ENCODE measurements at regions not wholly inside any gene's neighbourhood (a gene's known extent, or its start where the extent isn't known, plus 50 kb on each side); places are given as distances from the start of the nearest gene placed in this dataset.
"Not testable (repeated sequence)": the region's sequence is repeated elsewhere in the genome, so short reads cannot be mapped to it uniquely, and the experiment has no call there.

GRCh38 chrX:52263417-52263816 lies 78.7 kb downstream of the MAGED4 start:
- DNase-seq (ENCODE audit: low spot score), result no peak
- no peak overlapping the region for H2AFZ ChIP-seq
- no peak overlapping the region for H3K4me2 ChIP-seq
- H3K27me3 ChIP-seq, result no peaks in the 10 kb centered on the region
- no peaks in the 10 kb centered on the region for H3K9me2 ChIP-seq (replicated peaks; ENCODE audit: insufficient read depth)
- no peaks in the 10 kb centered on the region for H3K79me2 ChIP-seq
- TF ChIP-seq EZH2 (IDR thresholded peaks at IDR 0.05; ENCODE audit: borderline replicate concordance) (no peak), CTCF (IDR thresholded peaks at IDR 0.05; ENCODE audit: poor library complexity) (no peak), EZH2phosphoT487 (IDR thresholded peaks at IDR 0.05; ENCODE audit: low read depth, severe bottlenecking, unreplicated experiment) (no peak)
- no peaks in the 10 kb centered on the region for H3K4me1 ChIP-seq (ENCODE audit: insufficient read depth)
- no peak overlapping the region for H3K27ac ChIP-seq
- WGBS (ENCODE audit: low lambda C conversion rate, missing lambda C conversion rate), result 76% methylated on average over 5 of the region's 5 CpGs
- H3K36me3 ChIP-seq (replicated peaks; ENCODE audit: insufficient read depth, low read depth), result no peaks in the 10 kb centered on the region
- no peaks in the 10 kb centered on the region for H4K20me1 ChIP-seq (ENCODE audit: insufficient read depth, poor library complexity, severe bottlenecking)
- no peaks in the 10 kb centered on the region for H3K9me3 ChIP-seq (ENCODE audit: low read depth)
- no peak overlapping the region for H3K4me3 ChIP-seq

GRCh38 chrX:52265713-52266112 lies 81.0 kb downstream of the MAGED4 start:
- no peak for TF ChIP-seq EZH2 (IDR thresholded peaks at IDR 0.05; ENCODE audit: borderline replicate concordance)
- no peak for TF ChIP-seq EZH2phosphoT487 (IDR thresholded peaks at IDR 0.05; ENCODE audit: low read depth, severe bottlenecking, unreplicated experiment)
- no peak for TF ChIP-seq CTCF (IDR thresholded peaks at IDR 0.05; ENCODE audit: poor library complexity)
- Histone ChIP-seq H3K4me3 (no peak overlapping the region), H4K20me1 (ENCODE audit: insufficient read depth, poor library complexity, severe bottlenecking) (no peaks in the 10 kb centered on the region), H2AFZ (no peak overlapping the region), H3K9me2 (replicated peaks; ENCODE audit: insufficient read depth) (no peaks in the 10 kb centered on the region), H3K4me1 (ENCODE audit: insufficient read depth) (no peaks in the 10 kb centered on the region), H3K27ac (no peak overlapping the region), H3K36me3 (replicated peaks; ENCODE audit: insufficient read depth, low read depth) (no peaks in the 10 kb centered on the region), H3K79me2 (no peaks in the 10 kb centered on the region), H3K27me3 (no peaks in the 10 kb centered on the region), H3K9me3 (ENCODE audit: low read depth) (no peaks in the 10 kb centered on the region), H3K4me2 (no peak overlapping the region)
- DNase-seq (ENCODE audit: low spot score), result no peak
- WGBS (ENCODE audit: low lambda C conversion rate, missing lambda C conversion rate), result 65% methylated on average over 4 of the region's 4 CpGs

GRCh38 chrX:52268502-52268901 lies 83.8 kb downstream of the MAGED4 start:
- WGBS (ENCODE audit: low lambda C conversion rate, missing lambda C conversion rate), result 86% methylated on average over 1 of the region's 1 CpG
- not testable (repeated sequence) for H3K36me3 ChIP-seq (replicated peaks; ENCODE audit: insufficient read depth, low read depth); H3K4me3 ChIP-seq; H3K4me1 ChIP-seq (ENCODE audit: insufficient read depth); H3K27ac ChIP-seq; H3K9me3 ChIP-seq (ENCODE audit: low read depth); H4K20me1 ChIP-seq (ENCODE audit: insufficient read depth, poor library complexity, severe bottlenecking); H2AFZ ChIP-seq; DNase-seq (ENCODE audit: low spot score); H3K4me2 ChIP-seq; H3K79me2 ChIP-seq; H3K9me2 ChIP-seq (replicated peaks; ENCODE audit: insufficient read depth); H3K27me3 ChIP-seq

GRCh38 chrX:52270453-52271116 lies 85.9 kb downstream of the MAGED4 start:
- Histone ChIP-seq H3K36me3 (replicated peaks; ENCODE audit: insufficient read depth, low read depth) (no peaks in the 10 kb centered on the region), H3K27ac (no peak overlapping the region), H3K4me2 (no peak overlapping the region), H3K9me2 (replicated peaks; ENCODE audit: insufficient read depth) (no peaks in the 10 kb centered on the region), H4K20me1 (ENCODE audit: insufficient read depth, poor library complexity, severe bottlenecking) (no peaks in the 10 kb centered on the region), H3K4me3 (no peak overlapping the region), H3K4me1 (ENCODE audit: insufficient read depth) (no peaks in the 10 kb centered on the region), H3K79me2 (no peaks in the 10 kb centered on the region), H3K27me3 (no peaks in the 10 kb centered on the region), H2AFZ (no peak overlapping the region), H3K9me3 (ENCODE audit: low read depth) (no peaks in the 10 kb centered on the region)
- 50% methylated on average over 4 of the region's 4 CpGs for WGBS (ENCODE audit: low lambda C conversion rate, missing lambda C conversion rate)
- TF ChIP-seq EZH2 (IDR thresholded peaks at IDR 0.05; ENCODE audit: borderline replicate concordance) (no peak), EZH2phosphoT487 (IDR thresholded peaks at IDR 0.05; ENCODE audit: low read depth, severe bottlenecking, unreplicated experiment) (no peak), CTCF (IDR thresholded peaks at IDR 0.05; ENCODE audit: poor library complexity) (no peak)
- DNase-seq (ENCODE audit: low spot score), result no peak
